Renal cortex interstitium (tissue), 11 donors: ENCODE measurements at regions not wholly inside any gene's neighbourhood (a gene's known extent, or its start where the extent isn't known, plus 50 kb on each side); places are given as distances from the start of the nearest gene placed in this dataset.

Source experiments
- DNase-seq, 11 donors: peaks; one replicate each; pipeline ENCODE4 v3.0.0-alpha.2; 2013; ENCODE audit warnings: low read depth in 9 of 11, low spot score in 4 of 11; ENCODE audit errors: extremely low read depth in 1 of 11

DNA sequence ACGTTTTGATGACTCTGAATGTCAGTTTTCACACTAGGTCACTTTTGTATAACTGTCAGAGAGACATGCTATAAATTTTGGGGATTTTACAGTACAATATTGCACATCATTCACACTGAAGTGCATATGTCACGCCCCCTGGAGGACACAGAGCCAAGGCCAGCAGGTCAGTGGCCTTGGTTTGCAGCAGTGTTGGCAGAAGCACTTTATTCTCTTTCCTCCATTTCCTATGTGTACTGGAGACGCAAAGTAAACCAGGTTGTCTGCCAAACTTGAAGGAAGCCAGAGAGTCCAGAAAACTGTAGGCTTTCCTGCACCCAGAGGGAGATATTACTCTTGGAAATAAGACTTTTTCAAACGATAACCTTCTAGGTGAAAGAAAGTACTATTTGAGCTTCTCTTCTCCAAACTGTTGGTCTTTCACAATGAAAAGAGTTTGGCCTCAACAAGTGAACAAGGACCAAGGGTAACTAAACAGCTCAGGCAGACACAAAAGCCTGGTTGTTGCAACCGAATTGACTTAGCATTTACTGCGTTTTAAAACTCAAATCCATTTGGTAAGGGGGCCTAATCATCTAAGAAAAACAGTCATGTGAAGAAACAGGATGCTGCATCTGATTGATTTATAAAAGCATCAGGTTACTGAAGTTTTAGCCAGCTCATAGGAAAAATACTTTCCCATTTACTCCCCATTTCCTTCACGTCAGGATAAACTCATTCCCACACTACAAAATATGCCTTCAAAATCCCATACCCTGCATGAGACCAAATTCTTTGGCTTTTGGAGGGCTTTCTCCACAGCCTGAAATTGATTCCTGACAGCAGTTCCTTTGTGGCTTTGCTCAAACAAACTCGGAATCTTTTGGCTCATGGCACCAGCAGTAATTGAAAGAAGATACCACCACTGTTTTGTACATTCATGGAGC is 83.0 kb upstream of the SEC61G start:
- no peak for DNase-seq

DNA sequence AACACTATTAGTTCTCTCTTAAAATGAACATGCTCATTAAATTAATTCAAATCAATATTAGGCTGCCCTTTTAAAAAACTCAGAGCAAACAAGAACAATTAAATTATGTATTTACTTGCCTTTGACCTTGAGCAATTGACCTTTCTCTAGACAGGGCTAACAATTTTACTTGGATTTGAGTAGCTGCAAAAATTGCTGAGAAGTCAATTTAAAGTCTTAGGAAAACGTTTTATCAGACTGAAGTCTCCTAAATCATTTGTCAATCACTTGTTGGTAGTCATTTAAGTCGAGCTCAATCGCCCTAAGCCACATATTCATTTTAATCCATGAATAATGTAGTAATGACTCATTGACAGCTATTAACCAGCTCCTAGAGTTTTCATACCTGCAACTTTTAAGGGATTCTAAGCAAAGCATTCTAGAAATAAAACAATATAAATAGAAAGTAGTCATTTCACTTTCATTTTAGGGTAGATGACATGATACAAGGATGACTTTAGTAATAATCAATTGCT is 84.9 kb upstream of the SEC61G start:
- DNase-seq: no peak

DNA sequence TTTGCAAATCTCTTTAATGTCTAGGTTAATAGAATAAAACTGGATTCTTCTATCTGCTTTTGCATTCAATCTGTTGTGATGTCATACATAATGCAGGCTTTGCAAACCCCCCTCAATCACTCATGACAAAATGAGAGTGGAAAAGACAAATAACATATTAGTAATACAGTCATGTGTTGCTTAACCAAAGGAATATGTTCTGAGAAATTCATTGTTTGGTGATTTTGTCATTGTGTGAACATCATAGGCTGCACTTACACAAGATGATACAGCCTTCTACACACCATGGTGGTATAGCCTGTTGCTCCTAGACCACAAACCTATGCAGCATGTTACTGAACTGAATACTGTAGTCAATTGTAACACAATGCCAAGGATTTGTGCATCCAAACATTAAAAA is 87.3 kb upstream of the SEC61G start:
- no peak for DNase-seq

GRCh38 chr7:54847921-54848320 is 88.9 kb upstream of the SEC61G start:
- no peak for DNase-seq

- DNase-seq: no peak
These were observed 97.8 kb upstream of the SEC61G start for GRCh38 chr7:54856856-54857255.

DNA sequence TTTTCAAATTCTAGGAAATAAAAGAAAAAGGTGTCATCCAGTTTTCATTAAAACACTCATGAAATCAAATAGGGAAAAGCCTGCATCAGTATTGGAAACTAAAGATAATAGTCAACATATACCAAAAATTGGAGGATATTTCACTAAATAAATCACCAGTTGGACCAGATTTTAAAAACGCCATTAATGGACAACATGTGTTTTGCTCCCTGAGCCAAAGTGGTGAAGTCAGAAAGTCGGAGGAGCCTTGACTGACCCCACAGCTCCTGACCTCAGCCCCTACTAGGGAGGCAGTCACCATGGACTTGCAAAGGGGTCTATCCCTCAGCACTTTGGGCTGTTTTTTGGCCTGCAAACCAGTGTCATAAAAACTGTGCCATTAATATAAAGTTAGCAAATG is 98.3 kb upstream of the SEC61G start:
- no peak for DNase-seq

- DNase-seq: no peak
These were observed 99.1 kb upstream of the SEC61G start for GRCh38 chr7:54858008-54858692.

GRCh38 chr7:54859066-54859465 is 100.1 kb upstream of the SEC61G start:
- DNase-seq: no peak

GRCh38 chr7:54859545-54859944 is 100.5 kb upstream of the SEC61G start:
- no peak for DNase-seq

DNA sequence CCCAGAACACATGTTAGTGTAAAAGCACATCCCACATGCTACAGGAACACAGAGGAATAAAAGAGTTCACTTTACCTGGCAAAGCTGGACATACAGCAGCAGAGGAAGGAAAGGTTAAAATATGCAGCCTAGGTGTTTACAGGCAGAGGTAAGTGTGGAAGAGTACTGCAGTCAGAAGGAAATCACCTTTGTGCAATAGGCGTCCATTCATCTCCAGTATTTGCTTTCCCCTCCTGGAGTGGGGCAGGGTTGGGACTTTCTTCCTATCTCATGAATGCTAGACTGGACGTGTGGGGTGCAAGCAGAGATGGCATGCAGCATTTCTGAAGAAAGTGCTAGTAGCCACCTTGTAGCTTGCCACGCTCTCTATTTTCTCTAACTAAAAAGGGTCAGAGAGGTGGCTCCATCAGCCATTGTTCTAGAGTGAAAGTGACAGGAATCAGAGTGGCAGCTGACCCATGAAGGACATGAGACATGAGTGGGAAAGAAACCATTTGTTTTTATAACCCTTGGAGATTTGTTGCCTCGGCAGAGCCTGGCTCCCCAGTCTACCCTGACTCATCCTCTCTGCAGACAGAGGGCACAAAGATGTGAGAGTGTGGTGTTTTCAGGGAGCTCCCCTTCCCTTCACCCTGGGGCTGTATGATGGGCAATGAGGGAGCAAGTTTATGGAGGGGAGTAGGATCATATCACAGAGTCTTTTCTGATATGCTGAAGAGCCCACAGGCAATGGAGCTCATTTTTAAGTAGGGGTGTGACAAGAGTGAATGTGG is 101.2 kb upstream of the SEC61G start:
- DNase-seq: no peak

GRCh38 chr7:54860843-54861242 is 101.8 kb upstream of the SEC61G start:
- no peak for DNase-seq

DNA sequence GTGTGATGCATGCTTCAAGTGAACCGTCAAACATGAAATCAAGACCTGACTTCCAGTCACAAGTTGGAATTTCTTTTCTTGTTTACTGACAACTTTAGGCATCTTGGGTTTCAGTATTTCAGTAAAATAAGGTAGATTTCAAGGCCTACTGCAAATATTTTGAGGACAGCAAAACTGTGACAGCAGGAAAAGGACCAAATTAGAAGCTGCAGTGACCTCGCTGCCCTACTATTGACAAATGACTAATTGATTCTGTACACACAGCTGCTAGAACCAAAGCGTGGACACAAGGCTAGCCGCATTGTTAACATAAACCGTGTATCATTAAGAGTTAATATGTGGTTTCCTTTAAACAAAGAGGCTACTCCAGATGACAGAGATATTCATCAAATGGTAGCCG is 105.7 kb upstream of the SEC61G start:
- DNase-seq: no peak

DNA sequence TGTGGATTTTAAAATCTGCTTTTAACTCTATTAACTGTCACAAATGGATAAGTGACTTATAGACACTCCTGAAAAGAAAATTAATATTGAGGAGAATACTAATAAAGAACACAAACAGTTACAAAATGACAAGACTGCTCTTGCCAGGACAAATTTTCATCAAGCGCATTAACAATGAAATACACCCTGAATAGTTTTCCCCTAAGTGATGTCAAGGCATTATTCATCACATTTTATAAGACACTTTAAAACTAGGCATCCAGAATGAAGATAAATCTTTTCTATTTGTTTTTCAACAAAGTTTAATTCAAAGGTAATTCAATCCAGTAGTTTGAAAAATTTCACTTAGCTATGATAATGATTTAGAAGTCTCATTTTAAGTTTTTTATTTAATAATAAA is 110.5 kb upstream of the SEC61G start:
- no peak for DNase-seq

DNA sequence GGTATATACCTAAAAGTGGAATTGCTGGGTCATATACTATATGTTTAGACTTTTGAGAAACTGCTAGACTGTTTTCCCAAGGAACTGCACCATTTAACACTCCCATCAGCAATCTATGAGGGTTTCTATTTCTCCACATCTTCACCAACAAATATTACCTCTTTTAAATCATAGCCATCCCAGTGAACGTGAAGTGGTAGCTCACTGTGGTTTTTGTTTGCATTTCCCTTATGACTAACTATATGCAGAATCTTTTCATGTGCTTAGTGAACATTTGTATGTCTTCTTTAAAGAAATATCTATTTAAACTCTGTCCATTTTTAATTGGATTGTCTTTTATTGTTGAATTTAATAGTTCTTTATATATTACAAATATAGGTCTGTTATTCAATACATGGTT is 115.8 kb upstream of the SEC61G start:
- no peak for DNase-seq

DNA sequence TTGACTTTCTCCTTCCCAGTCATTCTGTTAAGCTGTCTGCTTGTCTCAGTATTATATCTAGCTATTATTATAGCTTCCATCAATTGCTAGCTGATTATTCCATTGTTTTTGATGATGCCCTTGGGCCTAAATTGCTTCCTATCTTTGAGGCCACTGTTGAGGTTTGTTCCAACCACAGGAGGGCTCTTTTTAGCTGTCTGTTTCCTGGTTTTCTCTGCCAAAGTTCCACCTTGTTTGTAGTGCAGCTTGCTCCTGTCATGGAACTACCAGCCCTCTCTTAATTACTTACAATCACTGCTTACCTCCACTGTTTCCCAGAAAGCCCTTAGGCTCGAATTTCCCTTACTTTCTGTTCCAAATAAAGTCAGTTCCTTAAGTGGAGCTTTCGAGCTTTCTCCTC is 118.7 kb upstream of the SEC61G start:
- DNase-seq: no peak

- DNase-seq: no peak
These were observed 119.3 kb upstream of the SEC61G start for GRCh38 chr7:54878339-54878738.

DNA sequence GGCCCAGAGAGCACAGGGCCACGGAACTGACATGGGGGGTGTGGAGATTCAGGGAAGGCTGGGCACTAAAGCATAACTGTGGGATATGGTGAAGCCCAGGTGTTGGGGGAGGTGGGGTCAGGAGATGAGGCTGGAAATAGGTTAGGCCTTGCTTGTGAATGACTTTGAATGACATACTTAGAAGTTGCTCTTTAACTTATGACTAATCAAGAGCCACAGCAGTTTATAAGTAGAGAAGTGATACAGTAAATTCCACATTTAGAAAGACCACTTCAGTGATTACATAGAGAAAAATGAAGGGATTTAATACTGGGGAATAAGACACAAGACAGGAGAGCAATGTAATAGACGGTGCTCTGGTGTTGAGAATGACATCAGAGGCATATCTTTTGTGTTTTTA is 120.8 kb upstream of the SEC61G start:
- DNase-seq: no peak

- no peak for DNase-seq
These were observed 121.4 kb upstream of the SEC61G start for GRCh38 chr7:54880326-54880989.

GRCh38 chr7:54881816-54882520 is 123.0 kb upstream of the SEC61G start:
- DNase-seq: no peak
